ENCODE measurements at regions not wholly inside any gene's neighbourhood (a gene's known extent, or its start where the extent isn't known, plus 50 kb on each side); places are given as distances from the start of the nearest gene placed in this dataset.

- Mint-ChIP-seq H3K36me3 (ENCODE audit: low read depth) (no peaks in the 10 kb centered on the region), H3K27me3 (ENCODE audit: insufficient read depth) (no peaks in the 10 kb centered on the region), H3K4me3 (no peak overlapping the region), H3K4me1 (ENCODE audit: low read depth) (no peaks in the 10 kb centered on the region), H3K27ac (no peak overlapping the region), H3K9me3 (peaks cover 26% of the 10 kb centered on the region)
- TF ChIP-seq, protein P1, sequence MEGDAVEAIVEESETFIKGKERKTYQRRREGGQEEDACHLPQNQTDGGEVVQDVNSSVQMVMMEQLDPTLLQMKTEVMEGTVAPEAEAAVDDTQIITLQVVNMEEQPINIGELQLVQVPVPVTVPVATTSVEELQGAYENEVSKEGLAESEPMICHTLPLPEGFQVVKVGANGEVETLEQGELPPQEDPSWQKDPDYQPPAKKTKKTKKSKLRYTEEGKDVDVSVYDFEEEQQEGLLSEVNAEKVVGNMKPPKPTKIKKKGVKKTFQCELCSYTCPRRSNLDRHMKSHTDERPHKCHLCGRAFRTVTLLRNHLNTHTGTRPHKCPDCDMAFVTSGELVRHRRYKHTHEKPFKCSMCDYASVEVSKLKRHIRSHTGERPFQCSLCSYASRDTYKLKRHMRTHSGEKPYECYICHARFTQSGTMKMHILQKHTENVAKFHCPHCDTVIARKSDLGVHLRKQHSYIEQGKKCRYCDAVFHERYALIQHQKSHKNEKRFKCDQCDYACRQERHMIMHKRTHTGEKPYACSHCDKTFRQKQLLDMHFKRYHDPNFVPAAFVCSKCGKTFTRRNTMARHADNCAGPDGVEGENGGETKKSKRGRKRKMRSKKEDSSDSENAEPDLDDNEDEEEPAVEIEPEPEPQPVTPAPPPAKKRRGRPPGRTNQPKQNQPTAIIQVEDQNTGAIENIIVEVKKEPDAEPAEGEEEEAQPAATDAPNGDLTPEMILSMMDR (IDR thresholded peaks at IDR 0.05), result no peak
- no peak for DNase-seq
These were observed 1452.3 kb downstream of the NCAM2 start for GRCh38 chr21:22450507-22450906.

DNA sequence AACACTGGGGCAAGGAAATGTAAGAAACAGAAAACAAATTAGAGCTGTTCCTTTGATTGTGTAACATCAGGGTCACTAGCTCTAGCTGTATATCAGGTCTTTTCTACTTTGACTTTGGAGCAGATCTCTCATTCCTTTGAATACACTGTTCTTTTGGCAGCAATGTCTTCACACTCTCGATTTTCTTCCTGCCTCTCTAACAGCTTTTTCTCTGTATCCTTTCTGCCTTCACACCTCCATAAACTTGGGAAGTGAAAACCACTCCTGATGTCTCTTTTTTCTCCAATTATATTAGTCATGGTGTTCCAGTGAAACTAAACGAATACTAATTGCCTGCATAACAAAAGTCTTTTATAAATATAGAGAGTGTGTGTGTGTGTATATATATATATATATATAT, 1458.0 kb downstream of the NCAM2 start:
- no peak for DNase-seq
- Mint-ChIP-seq H3K27ac (no peak overlapping the region), H3K4me1 (ENCODE audit: low read depth) (no peaks in the 10 kb centered on the region), H3K4me3 (no peak overlapping the region), H3K9me3 (peaks cover 35% of the 10 kb centered on the region), H3K36me3 (ENCODE audit: low read depth) (no peaks in the 10 kb centered on the region), H3K27me3 (ENCODE audit: insufficient read depth) (no peaks in the 10 kb centered on the region)
- TF ChIP-seq, protein P1 (IDR thresholded peaks at IDR 0.05), result no peak

- H3K36me3 Mint-ChIP-seq (ENCODE audit: low read depth), result 0 out of 2 replicates have a peak, but pooled peaks cover 6% of the 10 kb centered on the region
- no peak for DNase-seq
- H3K27ac Mint-ChIP-seq, result no peak overlapping the region
- H3K4me1 Mint-ChIP-seq (ENCODE audit: low read depth), result no peaks in the 10 kb centered on the region
- H3K4me3 Mint-ChIP-seq, result no peak overlapping the region
- peaks cover 75% of the 10 kb centered on the region for H3K9me3 Mint-ChIP-seq
- TF ChIP-seq, protein P1 (IDR thresholded peaks at IDR 0.05), result no peak
- no peaks in the 10 kb centered on the region for H3K27me3 Mint-ChIP-seq (ENCODE audit: insufficient read depth)
These were observed 1470.7 kb downstream of the NCAM2 start for GRCh38 chr21:22468893-22469292.

DNA sequence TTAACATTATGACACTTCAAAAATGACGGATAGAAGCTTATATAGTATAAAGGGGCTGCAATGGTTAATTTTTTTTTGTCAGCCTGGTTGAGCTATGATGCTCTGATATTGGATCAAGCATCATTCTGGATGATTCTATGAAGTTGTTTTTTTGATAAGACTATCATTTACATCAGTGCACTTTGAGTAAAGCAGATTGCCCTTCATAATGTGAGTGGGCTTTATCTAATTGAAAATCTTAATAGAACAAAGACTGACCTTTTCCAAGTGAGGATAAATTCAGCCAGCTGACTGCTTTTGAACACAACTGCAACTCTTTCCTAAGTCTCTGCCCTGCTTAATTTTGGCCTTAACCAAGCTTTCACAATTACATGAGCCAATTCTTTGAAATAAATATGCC, 1476.2 kb downstream of the NCAM2 start:
- Mint-ChIP-seq H3K27me3 (ENCODE audit: insufficient read depth) (no peaks in the 10 kb centered on the region), H3K9me3 (peaks cover 52% of the 10 kb centered on the region), H3K4me3 (no peak overlapping the region), H3K4me1 (ENCODE audit: low read depth) (no peaks in the 10 kb centered on the region), H3K36me3 (ENCODE audit: low read depth) (no peaks in the 10 kb centered on the region), H3K27ac (no peak overlapping the region)
- TF ChIP-seq, protein P1 (IDR thresholded peaks at IDR 0.05), result no peak
- no peak for DNase-seq

DNA sequence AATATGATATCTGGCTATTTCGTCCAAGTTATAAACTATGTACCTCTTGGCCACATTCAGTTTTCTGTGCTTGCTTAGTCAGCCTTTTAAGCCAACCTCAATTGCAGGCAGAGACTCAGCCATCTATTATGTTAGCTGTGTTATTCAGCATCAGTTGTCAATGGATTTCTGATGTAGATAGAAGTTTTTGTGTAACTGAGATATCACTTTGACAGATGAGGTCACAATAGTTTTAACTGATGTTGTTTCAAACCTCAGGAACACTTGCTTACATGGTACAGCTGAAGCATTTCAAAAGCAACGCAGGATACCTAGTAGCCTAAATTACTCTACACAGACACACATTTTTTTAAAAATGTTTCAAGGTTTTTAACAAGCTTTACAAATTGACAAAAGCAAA, 1478.0 kb downstream of the NCAM2 start:
- H3K4me3 Mint-ChIP-seq, result no peak overlapping the region

More for the DNA sequence above, 1478.0 kb downstream of the NCAM2 start:
- no peak overlapping the region for H3K27ac Mint-ChIP-seq
- no peaks in the 10 kb centered on the region for H3K36me3 Mint-ChIP-seq (ENCODE audit: low read depth)
- H3K4me1 Mint-ChIP-seq (ENCODE audit: low read depth), result no peaks in the 10 kb centered on the region
- TF ChIP-seq, protein P1 (IDR thresholded peaks at IDR 0.05), result no peak
- no peaks in the 10 kb centered on the region for H3K27me3 Mint-ChIP-seq (ENCODE audit: insufficient read depth)
- DNase-seq, result no peak
- peaks cover 44% of the 10 kb centered on the region for H3K9me3 Mint-ChIP-seq
